ENCODE measurements at regions not wholly inside any gene's neighbourhood (a gene's known extent, or its start where the extent isn't known, plus 50 kb on each side); places are given as distances from the start of the nearest gene placed in this dataset.

DNA sequence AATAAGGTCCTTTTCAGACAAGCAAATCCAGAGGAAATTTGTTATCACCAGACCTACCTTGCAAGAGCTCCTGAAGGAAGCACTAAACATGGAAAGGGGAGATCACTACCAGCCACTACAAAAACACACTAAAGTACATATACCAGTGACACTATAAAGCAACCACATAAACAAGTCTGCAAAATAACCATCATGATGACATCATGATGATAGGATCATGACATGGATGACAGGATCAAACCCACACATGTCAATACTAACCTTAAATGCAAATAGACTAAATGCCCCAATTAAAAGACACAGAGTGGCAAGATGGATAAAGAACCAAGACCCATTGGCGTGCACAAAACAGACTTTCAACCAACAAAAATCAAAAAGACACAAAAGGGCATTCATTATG, 688.8 kb upstream of the NR5A2 start:
- TF ChIP-seq, protein P1, sequence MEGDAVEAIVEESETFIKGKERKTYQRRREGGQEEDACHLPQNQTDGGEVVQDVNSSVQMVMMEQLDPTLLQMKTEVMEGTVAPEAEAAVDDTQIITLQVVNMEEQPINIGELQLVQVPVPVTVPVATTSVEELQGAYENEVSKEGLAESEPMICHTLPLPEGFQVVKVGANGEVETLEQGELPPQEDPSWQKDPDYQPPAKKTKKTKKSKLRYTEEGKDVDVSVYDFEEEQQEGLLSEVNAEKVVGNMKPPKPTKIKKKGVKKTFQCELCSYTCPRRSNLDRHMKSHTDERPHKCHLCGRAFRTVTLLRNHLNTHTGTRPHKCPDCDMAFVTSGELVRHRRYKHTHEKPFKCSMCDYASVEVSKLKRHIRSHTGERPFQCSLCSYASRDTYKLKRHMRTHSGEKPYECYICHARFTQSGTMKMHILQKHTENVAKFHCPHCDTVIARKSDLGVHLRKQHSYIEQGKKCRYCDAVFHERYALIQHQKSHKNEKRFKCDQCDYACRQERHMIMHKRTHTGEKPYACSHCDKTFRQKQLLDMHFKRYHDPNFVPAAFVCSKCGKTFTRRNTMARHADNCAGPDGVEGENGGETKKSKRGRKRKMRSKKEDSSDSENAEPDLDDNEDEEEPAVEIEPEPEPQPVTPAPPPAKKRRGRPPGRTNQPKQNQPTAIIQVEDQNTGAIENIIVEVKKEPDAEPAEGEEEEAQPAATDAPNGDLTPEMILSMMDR (IDR thresholded peaks at IDR 0.05; ENCODE audit: insufficient read depth, low read depth, low read length) = no peak
- TF ChIP-seq EZH2 (IDR thresholded peaks at IDR 0.05; ENCODE audit: insufficient read depth, low read length) = no peak

Data from astrocyte (in vitro differentiated cells and primary cell).